SU-DHL-6 (cell line): ENCODE measurements at regions not wholly inside any gene's neighbourhood (a gene's known extent, or its start where the extent isn't known, plus 50 kb on each side); places are given as distances from the start of the nearest gene placed in this dataset.

ENCODE experiments used
- EZH2phosphoT487 ChIP-seq: fragments of 200-600 bp; sonication (generic), shearing (Covaris generic); conservative IDR thresholded peaks from 2 replicates; pipeline ENCODE4 v1.6.1; 2018; ENCODE audit warnings: mild to moderate bottlenecking, antibody characterized with exemption, low read length, moderate library complexity, mixed read lengths
- TF ChIP-seq, protein P1 (sequence below): fragments of 200-600 bp; sonication (generic); IDR thresholded peaks from one replicate; pipeline ENCODE4 v1.5.1; 2017; ENCODE audit warnings: antibody characterized with exemption, mild to moderate bottlenecking, low read length, moderate library complexity; ENCODE audit not compliant: insufficient read depth, poor library complexity, severe bottlenecking

DNA sequence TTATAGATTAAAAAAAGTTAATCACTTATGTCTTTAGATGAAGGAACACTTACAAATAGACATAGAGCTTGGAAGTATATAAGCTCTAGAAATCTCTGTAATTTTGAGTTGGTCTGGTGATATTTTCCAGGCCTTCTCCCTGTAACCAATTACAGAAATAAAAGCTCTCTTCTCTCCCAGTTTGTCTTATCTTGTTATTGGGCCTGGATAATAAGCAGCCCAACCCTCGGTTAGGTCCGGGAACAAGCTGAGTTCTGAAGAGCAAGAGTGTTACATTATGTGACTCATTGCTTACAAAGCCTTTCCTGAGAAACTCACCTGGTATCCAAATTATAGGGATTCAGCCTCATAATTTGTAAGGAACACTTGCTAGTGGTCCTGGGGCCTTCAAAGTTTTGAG lies 1146.2 kb downstream of the CDH9 start:
- TF ChIP-seq, protein P1, sequence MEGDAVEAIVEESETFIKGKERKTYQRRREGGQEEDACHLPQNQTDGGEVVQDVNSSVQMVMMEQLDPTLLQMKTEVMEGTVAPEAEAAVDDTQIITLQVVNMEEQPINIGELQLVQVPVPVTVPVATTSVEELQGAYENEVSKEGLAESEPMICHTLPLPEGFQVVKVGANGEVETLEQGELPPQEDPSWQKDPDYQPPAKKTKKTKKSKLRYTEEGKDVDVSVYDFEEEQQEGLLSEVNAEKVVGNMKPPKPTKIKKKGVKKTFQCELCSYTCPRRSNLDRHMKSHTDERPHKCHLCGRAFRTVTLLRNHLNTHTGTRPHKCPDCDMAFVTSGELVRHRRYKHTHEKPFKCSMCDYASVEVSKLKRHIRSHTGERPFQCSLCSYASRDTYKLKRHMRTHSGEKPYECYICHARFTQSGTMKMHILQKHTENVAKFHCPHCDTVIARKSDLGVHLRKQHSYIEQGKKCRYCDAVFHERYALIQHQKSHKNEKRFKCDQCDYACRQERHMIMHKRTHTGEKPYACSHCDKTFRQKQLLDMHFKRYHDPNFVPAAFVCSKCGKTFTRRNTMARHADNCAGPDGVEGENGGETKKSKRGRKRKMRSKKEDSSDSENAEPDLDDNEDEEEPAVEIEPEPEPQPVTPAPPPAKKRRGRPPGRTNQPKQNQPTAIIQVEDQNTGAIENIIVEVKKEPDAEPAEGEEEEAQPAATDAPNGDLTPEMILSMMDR: no peak
- no peak for TF ChIP-seq EZH2phosphoT487
